ENCODE measurements at regions not wholly inside any gene's neighbourhood (a gene's known extent, or its start where the extent isn't known, plus 50 kb on each side); places are given as distances from the start of the nearest gene placed in this dataset.

DNA sequence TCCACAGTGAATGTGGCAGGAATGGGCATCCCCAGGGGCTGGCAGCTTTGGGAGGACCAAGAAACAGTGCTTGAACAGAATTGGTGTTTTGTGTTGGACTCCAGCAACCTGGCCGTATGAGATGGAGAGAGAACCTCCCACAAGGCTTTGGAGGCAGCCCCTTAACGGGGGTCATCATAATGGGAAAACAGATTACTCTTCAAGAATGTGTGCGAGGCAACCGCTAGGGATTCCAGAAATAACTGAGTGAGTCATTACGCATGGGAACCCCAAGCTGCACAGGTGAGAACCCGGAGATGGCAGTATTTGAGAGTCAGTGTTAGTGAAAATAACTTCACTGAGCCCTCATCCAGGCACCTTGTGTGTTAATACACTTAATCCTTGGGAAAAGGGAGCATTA lies 567.8 kb upstream of the TBX3 start:
- Histone ChIP-seq H3K36me3 (no peaks in the 10 kb centered on the region), H3K9me3 (no peaks in the 10 kb centered on the region), H3K4me3 (ENCODE audit: low read depth in 1 of 2, low read length in 1 of 2) (no peak overlapping the region), H3K4me1 (ENCODE audit: control insufficient read depth in 1 of 2, insufficient read depth in 1 of 2, low read depth in 1 of 2, low read length in 1 of 2) (no peaks in the 10 kb centered on the region), H3K27me3 (no peaks in the 10 kb centered on the region), H3K27ac (no peak overlapping the region)
- TF ChIP-seq, protein P1, sequence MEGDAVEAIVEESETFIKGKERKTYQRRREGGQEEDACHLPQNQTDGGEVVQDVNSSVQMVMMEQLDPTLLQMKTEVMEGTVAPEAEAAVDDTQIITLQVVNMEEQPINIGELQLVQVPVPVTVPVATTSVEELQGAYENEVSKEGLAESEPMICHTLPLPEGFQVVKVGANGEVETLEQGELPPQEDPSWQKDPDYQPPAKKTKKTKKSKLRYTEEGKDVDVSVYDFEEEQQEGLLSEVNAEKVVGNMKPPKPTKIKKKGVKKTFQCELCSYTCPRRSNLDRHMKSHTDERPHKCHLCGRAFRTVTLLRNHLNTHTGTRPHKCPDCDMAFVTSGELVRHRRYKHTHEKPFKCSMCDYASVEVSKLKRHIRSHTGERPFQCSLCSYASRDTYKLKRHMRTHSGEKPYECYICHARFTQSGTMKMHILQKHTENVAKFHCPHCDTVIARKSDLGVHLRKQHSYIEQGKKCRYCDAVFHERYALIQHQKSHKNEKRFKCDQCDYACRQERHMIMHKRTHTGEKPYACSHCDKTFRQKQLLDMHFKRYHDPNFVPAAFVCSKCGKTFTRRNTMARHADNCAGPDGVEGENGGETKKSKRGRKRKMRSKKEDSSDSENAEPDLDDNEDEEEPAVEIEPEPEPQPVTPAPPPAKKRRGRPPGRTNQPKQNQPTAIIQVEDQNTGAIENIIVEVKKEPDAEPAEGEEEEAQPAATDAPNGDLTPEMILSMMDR (IDR thresholded peaks at IDR 0.05), result no peak

DNA sequence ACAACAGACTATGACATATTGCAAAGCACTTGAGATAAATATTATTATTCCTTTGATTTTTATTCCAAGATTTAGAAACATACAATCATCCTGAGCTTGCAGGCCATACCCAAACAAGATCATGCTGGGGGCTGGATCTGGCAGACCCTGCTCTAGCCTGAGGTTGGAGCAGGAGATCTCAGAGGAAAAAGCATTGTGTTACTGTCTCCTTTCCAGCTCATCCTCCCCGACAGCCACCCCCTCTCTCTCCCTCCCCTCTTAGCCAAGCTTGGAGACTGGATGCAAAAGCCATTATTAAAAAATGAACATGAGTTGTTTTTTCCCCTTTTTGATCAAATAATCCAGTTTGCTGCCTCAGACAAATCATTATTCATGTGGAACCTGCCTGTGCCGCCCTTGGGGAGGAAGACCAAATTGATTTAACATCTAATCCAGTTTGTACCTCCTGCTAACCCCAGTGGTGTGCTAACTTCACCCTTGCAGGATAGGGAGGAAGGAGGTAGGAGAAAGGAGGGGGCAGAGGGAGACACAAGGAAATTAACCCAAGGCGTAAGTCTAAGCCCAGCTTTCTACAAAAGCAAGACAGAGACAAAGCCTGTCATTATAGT lies 565.8 kb upstream of the TBX3 start:
- Histone ChIP-seq H3K27me3 (no peaks in the 10 kb centered on the region), H3K27ac (no peak overlapping the region), H3K36me3 (no peaks in the 10 kb centered on the region), H3K4me3 (ENCODE audit: low read depth in 1 of 2, low read length in 1 of 2) (no peak overlapping the region), H3K4me1 (ENCODE audit: control insufficient read depth in 1 of 2, insufficient read depth in 1 of 2, low read depth in 1 of 2, low read length in 1 of 2) (no peaks in the 10 kb centered on the region), H3K9me3 (no peaks in the 10 kb centered on the region)
- TF ChIP-seq, protein P1 (IDR thresholded peaks at IDR 0.05), result no peak

DNA sequence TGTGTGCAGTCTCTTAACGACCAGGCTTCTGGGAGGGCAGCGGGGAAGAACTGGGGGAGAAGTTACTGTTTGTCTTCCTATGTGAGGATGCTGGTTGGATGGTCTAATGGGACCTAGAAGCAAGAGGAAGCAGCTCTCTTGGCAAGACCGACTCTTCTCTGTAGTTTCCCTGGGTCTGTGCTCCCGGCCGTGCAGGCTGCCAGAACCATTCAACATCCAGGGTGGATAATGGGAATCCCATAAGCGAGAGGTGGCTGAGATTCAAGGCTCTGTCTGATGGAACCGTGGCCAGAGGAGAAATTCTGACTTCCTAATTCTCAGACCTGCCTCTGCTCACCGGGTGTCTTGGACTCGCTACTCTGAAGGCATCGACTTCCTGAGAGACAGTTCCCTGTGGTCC lies 561.0 kb upstream of the TBX3 start:
- no peaks in the 10 kb centered on the region for H3K27me3 ChIP-seq
- no peak overlapping the region for H3K4me3 ChIP-seq (ENCODE audit: low read depth in 1 of 2, low read length in 1 of 2)
- TF ChIP-seq, protein P1 (IDR thresholded peaks at IDR 0.05), result no peak
- no peaks in the 10 kb centered on the region for H3K4me1 ChIP-seq (ENCODE audit: control insufficient read depth in 1 of 2, insufficient read depth in 1 of 2, low read depth in 1 of 2, low read length in 1 of 2)
- no peaks in the 10 kb centered on the region for H3K9me3 ChIP-seq
- no peaks in the 10 kb centered on the region for H3K36me3 ChIP-seq
- H3K27ac ChIP-seq, result no peak overlapping the region

DNA sequence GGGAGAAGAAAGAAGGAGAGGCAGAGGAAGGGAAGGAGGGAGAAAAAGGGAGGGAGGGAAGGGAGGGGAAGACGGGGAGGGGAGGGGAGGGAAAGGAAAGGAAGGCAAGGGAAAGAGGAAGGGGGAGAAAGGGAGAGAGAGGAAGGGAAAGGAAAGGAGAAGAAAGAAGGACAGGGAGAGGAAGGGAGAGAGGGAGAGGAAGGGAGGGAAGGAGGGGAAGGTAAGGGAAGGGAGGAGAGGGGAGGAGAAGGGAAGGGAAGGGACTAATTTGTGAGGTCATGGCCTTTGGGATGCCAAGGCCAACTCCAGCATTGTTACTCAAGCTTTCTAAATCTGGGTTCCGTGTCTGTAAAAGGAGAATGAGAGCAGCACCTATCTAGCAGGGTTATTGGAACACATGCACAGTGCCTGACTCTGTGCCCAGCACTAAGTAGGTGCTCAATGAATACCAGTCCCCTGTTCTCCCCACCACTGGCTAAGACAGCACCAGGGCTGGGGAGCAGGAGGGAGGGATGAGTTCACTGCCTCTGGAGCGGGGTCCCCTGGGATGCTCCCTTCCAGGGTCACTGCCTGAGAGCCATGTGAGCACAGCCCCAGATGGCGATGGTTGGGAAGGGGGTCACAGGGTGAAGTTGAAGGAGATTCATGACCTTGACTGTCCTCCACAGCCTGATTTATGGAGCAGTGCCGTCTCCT lies 560.1 kb upstream of the TBX3 start:
- Histone ChIP-seq H3K4me1 (ENCODE audit: control insufficient read depth in 1 of 2, insufficient read depth in 1 of 2, low read depth in 1 of 2, low read length in 1 of 2) (no peaks in the 10 kb centered on the region), H3K36me3 (no peaks in the 10 kb centered on the region), H3K27me3 (no peaks in the 10 kb centered on the region), H3K27ac (no peak overlapping the region), H3K9me3 (no peaks in the 10 kb centered on the region), H3K4me3 (ENCODE audit: low read depth in 1 of 2, low read length in 1 of 2) (no peak overlapping the region)
- TF ChIP-seq, protein P1 (IDR thresholded peaks at IDR 0.05), result no peak

DNA sequence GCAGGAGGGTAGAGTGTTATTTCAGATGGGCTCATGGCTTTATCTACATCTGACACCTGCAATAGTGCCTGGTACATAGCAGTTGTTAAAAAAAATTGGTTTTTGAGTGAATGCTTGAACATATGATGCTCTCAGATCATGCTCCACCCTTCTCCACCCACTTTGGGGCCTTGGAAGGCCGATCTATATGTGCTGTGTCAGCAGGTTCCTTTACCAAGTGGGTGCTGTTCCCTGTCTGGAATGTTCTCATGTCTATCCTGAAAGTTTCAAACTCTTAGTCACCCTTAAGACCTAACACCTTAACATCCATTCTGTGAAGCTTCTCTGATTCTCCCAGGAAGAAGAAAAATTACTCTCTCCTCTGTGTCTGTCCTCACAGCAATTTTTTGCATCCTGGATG lies 556.3 kb upstream of the TBX3 start:
- H3K4me1 ChIP-seq (ENCODE audit: control insufficient read depth in 1 of 2, insufficient read depth in 1 of 2, low read depth in 1 of 2, low read length in 1 of 2), result no peaks in the 10 kb centered on the region
- H3K4me3 ChIP-seq (ENCODE audit: low read depth in 1 of 2, low read length in 1 of 2), result no peak overlapping the region
- H3K9me3 ChIP-seq, result no peaks in the 10 kb centered on the region
- H3K27me3 ChIP-seq, result no peaks in the 10 kb centered on the region
- H3K27ac ChIP-seq, result no peak overlapping the region
- no peaks in the 10 kb centered on the region for H3K36me3 ChIP-seq
- TF ChIP-seq, protein P1 (IDR thresholded peaks at IDR 0.05), result no peak
